ENCODE measurements at regions not wholly inside any gene's neighbourhood (a gene's known extent, or its start where the extent isn't known, plus 50 kb on each side); places are given as distances from the start of the nearest gene placed in this dataset.
"Not testable (repeated sequence)": the region's sequence is repeated elsewhere in the genome, so short reads cannot be mapped to it uniquely, and the experiment has no call there.

DNA sequence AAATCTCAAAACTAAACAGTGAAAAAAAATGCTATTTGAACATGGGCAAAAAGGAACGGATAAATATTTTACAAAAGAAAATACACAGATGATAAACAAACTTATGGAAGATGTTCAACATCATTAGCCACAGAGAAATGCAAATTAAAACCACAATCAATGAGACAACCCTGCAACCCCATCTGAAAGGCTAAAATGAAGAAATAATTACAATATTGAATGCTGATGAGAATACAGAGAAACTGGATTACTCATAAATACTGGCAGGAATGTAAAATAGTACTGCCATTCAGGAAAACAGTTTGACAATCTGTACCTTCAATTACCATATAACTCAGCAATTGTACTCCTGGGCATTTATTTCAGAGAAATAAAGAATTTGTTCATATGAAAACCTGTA is 193.1 kb upstream of the UBE2E3 start:
- H3K36me3 ChIP-seq, result no peaks in the 10 kb centered on the region
- H3K27me3 ChIP-seq (replicated peaks; ENCODE audit: insufficient read depth), result no peaks in the 10 kb centered on the region
- intact Hi-C loops (cut with DNase I), result no loop called here
- H3K4me1 ChIP-seq (replicated peaks), result no peaks in the 10 kb centered on the region
- no peak for DNase-seq (ENCODE audit: low spot score)
- H3K4me3 ChIP-seq, result no peak overlapping the region
- H3K27ac ChIP-seq, result no peak overlapping the region
- 97% methylated on average over 1 of the region's 1 CpG for WGBS
- TF ChIP-seq POLR2AphosphoS5 (IDR thresholded peaks at IDR 0.05) (no peak), POLR2A (IDR thresholded peaks at IDR 0.05) (no peak)
- TF ChIP-seq, protein P1, sequence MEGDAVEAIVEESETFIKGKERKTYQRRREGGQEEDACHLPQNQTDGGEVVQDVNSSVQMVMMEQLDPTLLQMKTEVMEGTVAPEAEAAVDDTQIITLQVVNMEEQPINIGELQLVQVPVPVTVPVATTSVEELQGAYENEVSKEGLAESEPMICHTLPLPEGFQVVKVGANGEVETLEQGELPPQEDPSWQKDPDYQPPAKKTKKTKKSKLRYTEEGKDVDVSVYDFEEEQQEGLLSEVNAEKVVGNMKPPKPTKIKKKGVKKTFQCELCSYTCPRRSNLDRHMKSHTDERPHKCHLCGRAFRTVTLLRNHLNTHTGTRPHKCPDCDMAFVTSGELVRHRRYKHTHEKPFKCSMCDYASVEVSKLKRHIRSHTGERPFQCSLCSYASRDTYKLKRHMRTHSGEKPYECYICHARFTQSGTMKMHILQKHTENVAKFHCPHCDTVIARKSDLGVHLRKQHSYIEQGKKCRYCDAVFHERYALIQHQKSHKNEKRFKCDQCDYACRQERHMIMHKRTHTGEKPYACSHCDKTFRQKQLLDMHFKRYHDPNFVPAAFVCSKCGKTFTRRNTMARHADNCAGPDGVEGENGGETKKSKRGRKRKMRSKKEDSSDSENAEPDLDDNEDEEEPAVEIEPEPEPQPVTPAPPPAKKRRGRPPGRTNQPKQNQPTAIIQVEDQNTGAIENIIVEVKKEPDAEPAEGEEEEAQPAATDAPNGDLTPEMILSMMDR (IDR thresholded peaks at IDR 0.05), result no peak
- H3K9me3 ChIP-seq, result no peaks in the 10 kb centered on the region

DNA sequence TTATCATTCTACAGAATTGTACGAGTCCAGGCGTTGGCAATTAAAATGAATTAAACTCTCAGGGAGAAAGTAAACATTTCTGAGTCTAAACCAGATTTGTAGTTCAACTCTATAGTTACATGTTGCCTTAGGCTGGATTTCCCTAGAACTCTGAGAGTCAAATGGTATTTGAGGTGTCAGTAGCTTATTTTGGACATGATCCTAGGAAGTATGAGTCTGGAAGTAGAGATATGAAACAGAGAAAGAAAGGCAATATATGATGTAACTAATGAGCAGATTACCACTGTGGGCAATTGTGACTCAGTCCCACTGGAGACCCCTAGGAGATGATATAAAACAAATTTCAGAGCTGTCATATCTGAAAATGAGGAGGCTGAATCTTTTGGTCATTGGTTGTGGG is 199.1 kb upstream of the UBE2E3 start:
- H3K9me3 ChIP-seq, result no peaks in the 10 kb centered on the region

DNA sequence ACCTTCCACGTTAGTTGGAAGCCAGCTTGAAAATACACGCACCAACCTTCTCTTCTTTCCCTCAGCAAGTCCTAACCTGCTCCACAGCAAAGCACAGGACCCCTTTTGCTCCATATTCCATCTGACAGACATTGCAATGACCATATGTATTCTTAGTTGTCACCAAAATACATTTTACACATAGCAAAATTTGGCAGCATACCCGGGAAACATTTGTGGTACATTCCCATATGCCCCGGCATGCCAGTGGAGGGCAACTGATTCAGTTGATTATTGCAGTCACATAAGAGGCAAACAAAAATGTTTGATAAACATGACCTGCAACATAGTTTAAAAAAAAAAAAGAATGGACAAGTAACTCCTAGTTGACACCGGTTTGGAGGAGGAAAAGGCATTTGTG is 202.1 kb upstream of the UBE2E3 start:
- Histone ChIP-seq H3K9me3 (no peaks in the 10 kb centered on the region), H3K4me3 (no peak overlapping the region), H3K27me3 (replicated peaks; ENCODE audit: insufficient read depth) (no peaks in the 10 kb centered on the region), H3K27ac (no peak overlapping the region), H3K4me1 (replicated peaks) (no peaks in the 10 kb centered on the region), H3K36me3 (no peaks in the 10 kb centered on the region)
- no peak for DNase-seq (ENCODE audit: low spot score)
- WGBS, result 83% methylated on average over 5 of the region's 5 CpGs
- TF ChIP-seq, protein P1 (IDR thresholded peaks at IDR 0.05), result no peak
- TF ChIP-seq POLR2A (IDR thresholded peaks at IDR 0.05) (no peak), POLR2AphosphoS5 (IDR thresholded peaks at IDR 0.05) (no peak)
- intact Hi-C loops (cut with DNase I), result no loop called here

More for the DNA sequence above, 199.1 kb upstream of the UBE2E3 start:
- Histone ChIP-seq H3K4me3 (no peak overlapping the region), H3K4me1 (replicated peaks) (no peaks in the 10 kb centered on the region), H3K27ac (no peak overlapping the region), H3K27me3 (replicated peaks; ENCODE audit: insufficient read depth) (no peaks in the 10 kb centered on the region), H3K36me3 (no peaks in the 10 kb centered on the region)
- no peak for DNase-seq (ENCODE audit: low spot score)
- no peak for TF ChIP-seq POLR2AphosphoS5 (IDR thresholded peaks at IDR 0.05)
- WGBS, result 86% methylated on average over 2 of the region's 2 CpGs
- intact Hi-C loops (cut with DNase I), result no loop called here

DNA sequence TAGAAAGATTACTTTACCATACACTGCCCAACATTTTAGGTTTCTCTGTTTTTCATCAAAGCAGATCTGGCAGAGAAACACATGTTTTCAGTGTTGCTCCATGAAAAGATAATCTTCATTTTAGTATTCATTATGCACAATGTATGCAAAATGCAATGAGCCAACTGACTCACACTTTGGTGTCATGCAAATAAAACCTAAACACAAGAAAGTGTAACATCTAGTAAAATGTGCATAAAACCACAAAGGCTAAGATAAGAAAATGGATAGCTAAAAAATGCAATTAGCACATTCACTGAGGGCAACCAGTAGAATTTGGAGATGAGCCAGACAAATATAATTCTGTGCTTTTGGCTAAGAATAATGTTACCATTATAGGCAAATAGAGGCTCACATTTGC is 203.5 kb upstream of the UBE2E3 start:
- H3K27ac ChIP-seq, result no peak overlapping the region
- H3K4me1 ChIP-seq (replicated peaks), result no peaks in the 10 kb centered on the region
- H3K27me3 ChIP-seq (replicated peaks; ENCODE audit: insufficient read depth), result no peaks in the 10 kb centered on the region
- no peak overlapping the region for H3K4me3 ChIP-seq
- no peaks in the 10 kb centered on the region for H3K36me3 ChIP-seq
- TF ChIP-seq, protein P1 (IDR thresholded peaks at IDR 0.05), result no peak
- TF ChIP-seq POLR2A (IDR thresholded peaks at IDR 0.05) (no peak), POLR2AphosphoS5 (IDR thresholded peaks at IDR 0.05) (no peak)
- H3K9me3 ChIP-seq, result no peaks in the 10 kb centered on the region
- intact Hi-C loops (cut with DNase I), result no loop called here
- DNase-seq (ENCODE audit: low spot score), result no peak

DNA sequence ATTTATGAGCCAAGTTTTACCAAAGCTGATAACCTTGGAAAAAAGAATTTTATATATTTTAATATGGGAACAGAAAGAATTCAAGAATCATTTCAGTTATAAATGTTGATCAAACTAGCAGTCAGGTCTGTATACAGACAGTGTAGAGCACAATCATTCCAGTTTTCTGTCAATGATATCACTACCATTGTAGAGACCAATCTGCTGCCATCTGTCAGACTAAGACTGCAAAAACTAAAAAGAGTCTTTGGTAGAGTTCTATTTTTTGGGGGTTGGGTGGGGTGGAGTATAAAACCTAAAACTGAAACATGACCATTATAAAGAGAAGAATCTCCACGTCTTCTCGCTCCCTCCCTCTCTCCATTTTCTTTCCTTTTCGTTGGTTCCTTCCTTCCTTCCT is 204.7 kb upstream of the UBE2E3 start:
- 88% methylated on average over 3 of the region's 3 CpGs for WGBS
- no peaks in the 10 kb centered on the region for H3K36me3 ChIP-seq

DNA sequence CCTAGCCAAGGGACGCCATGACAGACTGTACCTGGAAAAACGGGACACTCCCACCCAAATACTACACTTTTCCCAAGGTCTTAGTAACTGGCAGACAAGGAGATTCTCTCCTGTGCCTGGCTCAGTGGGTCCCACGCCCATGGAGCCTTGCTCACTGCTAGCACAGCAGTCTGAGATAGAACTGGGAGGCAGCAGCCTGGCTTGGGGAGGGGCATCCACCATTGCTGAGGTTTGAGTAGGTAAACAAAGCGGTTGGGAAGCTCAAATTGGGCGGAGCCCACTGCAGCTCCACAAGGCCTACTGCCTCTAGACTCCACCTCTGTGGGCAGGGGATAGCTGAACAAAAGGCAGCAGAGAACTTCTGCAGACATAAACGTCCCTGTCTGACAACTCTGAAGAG is 215.1 kb upstream of the UBE2E3 start:
- H3K4me1 ChIP-seq (replicated peaks); H3K27me3 ChIP-seq (replicated peaks; ENCODE audit: insufficient read depth); H3K27ac ChIP-seq; H3K9me3 ChIP-seq; DNase-seq (ENCODE audit: low spot score); intact Hi-C loops (cut with DNase I); H3K4me3 ChIP-seq; H3K36me3 ChIP-seq: not testable (repeated sequence)
- WGBS, result 76% methylated on average over 6 of the region's 6 CpGs

More for the DNA sequence above, 204.7 kb upstream of the UBE2E3 start:
- H3K4me3 ChIP-seq, result no peak overlapping the region
- intact Hi-C loops (cut with DNase I), result no loop called here
- no peak for DNase-seq (ENCODE audit: low spot score)
- H3K27ac ChIP-seq, result no peak overlapping the region
- TF ChIP-seq, protein P1 (IDR thresholded peaks at IDR 0.05), result no peak
- TF ChIP-seq POLR2A (IDR thresholded peaks at IDR 0.05) (no peak), POLR2AphosphoS5 (IDR thresholded peaks at IDR 0.05) (no peak)
- H3K9me3 ChIP-seq, result no peaks in the 10 kb centered on the region
- H3K27me3 ChIP-seq (replicated peaks; ENCODE audit: insufficient read depth), result no peaks in the 10 kb centered on the region
- no peaks in the 10 kb centered on the region for H3K4me1 ChIP-seq (replicated peaks)
